Body of pancreas (tissue), 4 donors: ENCODE measurements at regions not wholly inside any gene's neighbourhood (a gene's known extent, or its start where the extent isn't known, plus 50 kb on each side); places are given as distances from the start of the nearest gene placed in this dataset.

Experiments
- CTCF ChIP-seq, 7 experiments: fragments of 450-650 bp in 4 of 7; fragments of 200-600 bp in 3 of 7; sonication (generic) in 3 of 7; IDR thresholded peaks; one replicate each; pipeline ENCODE4 v1.5.1; 2016 to 2019; ENCODE audit warnings: antibody characterized with exemption in 7 of 7
- POLR2A ChIP-seq, 3 donors: fragments of 450-650 bp; IDR thresholded peaks; one replicate each; pipeline ENCODE4 v1.6.1; 2016; ENCODE audit warnings: antibody characterized with exemption in 3 of 3, mild to moderate bottlenecking in 2 of 3

GRCh38 chrX:101803451-101803850 is 128.4 kb downstream of the ZMAT1 start:
- peak in 5 of 7 experiments; percentile 18 to 43 (median 33) for TF ChIP-seq CTCF (IDR thresholded peaks at IDR 0.05)
- TF ChIP-seq POLR2A (IDR thresholded peaks at IDR 0.05) = no peak
